ENCODE measurements at regions not wholly inside any gene's neighbourhood (a gene's known extent, or its start where the extent isn't known, plus 50 kb on each side); places are given as distances from the start of the nearest gene placed in this dataset.

GRCh38 chr10:14414901-14415300, 84.2 kb upstream of the FRMD4A start:
- TF ChIP-seq, protein P1, sequence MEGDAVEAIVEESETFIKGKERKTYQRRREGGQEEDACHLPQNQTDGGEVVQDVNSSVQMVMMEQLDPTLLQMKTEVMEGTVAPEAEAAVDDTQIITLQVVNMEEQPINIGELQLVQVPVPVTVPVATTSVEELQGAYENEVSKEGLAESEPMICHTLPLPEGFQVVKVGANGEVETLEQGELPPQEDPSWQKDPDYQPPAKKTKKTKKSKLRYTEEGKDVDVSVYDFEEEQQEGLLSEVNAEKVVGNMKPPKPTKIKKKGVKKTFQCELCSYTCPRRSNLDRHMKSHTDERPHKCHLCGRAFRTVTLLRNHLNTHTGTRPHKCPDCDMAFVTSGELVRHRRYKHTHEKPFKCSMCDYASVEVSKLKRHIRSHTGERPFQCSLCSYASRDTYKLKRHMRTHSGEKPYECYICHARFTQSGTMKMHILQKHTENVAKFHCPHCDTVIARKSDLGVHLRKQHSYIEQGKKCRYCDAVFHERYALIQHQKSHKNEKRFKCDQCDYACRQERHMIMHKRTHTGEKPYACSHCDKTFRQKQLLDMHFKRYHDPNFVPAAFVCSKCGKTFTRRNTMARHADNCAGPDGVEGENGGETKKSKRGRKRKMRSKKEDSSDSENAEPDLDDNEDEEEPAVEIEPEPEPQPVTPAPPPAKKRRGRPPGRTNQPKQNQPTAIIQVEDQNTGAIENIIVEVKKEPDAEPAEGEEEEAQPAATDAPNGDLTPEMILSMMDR (conservative IDR thresholded peaks at IDR 0.05; ENCODE audit: low read length) = no peak
- no peak for TF ChIP-seq EZH2phosphoT487 (IDR thresholded peaks at IDR 0.05; ENCODE audit: borderline replicate concordance, low read depth, low read length)

Measured in OCI-LY7 (cell line).